ENCODE measurements at regions not wholly inside any gene's neighbourhood (a gene's known extent, or its start where the extent isn't known, plus 50 kb on each side); places are given as distances from the start of the nearest gene placed in this dataset.

GRCh38 chr7:356087-356486, 66.1 kb downstream of the FOXL3 start:
- no peaks in the 10 kb centered on the region for H3K9me3 ChIP-seq (replicated peaks in 1 of 3)
- WGBS, 4 donors, result 79 to 86% (median 84%) methylated on average over 5 of the region's 5 CpGs
- no peak overlapping the region for H3K4me3 ChIP-seq
- no peaks in the 10 kb centered on the region for H3K36me3 ChIP-seq (replicated peaks in 1 of 2)
- TF ChIP-seq POLR2A (IDR thresholded peaks at IDR 0.05), result no peak
- TF ChIP-seq, protein P1, sequence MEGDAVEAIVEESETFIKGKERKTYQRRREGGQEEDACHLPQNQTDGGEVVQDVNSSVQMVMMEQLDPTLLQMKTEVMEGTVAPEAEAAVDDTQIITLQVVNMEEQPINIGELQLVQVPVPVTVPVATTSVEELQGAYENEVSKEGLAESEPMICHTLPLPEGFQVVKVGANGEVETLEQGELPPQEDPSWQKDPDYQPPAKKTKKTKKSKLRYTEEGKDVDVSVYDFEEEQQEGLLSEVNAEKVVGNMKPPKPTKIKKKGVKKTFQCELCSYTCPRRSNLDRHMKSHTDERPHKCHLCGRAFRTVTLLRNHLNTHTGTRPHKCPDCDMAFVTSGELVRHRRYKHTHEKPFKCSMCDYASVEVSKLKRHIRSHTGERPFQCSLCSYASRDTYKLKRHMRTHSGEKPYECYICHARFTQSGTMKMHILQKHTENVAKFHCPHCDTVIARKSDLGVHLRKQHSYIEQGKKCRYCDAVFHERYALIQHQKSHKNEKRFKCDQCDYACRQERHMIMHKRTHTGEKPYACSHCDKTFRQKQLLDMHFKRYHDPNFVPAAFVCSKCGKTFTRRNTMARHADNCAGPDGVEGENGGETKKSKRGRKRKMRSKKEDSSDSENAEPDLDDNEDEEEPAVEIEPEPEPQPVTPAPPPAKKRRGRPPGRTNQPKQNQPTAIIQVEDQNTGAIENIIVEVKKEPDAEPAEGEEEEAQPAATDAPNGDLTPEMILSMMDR (IDR thresholded peaks at IDR 0.05), result no peak
- DNase-seq, result no peak
- no peaks in the 10 kb centered on the region for H3K4me1 ChIP-seq (replicated peaks in 1 of 2)
- peaks cover 4% of the 10 kb centered on the region for H3K27me3 ChIP-seq
- intact Hi-C loops (cut with DNase I), result no loop called here
- no peak overlapping the region for H3K27ac ChIP-seq

- no peaks in the 10 kb centered on the region for H3K36me3 ChIP-seq (replicated peaks in 1 of 2)
- H3K9me3 ChIP-seq (replicated peaks in 1 of 3), result no peaks in the 10 kb centered on the region
- H3K4me1 ChIP-seq (replicated peaks in 1 of 2), result peaks cover 0 to 2% of the 10 kb centered on the region in 2 donors
- no peak for TF ChIP-seq POLR2A (IDR thresholded peaks at IDR 0.05)
- TF ChIP-seq, protein P1 (IDR thresholded peaks at IDR 0.05), result no peak
- DNase-seq, result no peak
- peaks cover 4% of the 10 kb centered on the region for H3K27me3 ChIP-seq
- H3K27ac ChIP-seq, result no peak overlapping the region
- WGBS, 4 donors, result 56 to 74% (median 71%) methylated on average over 16 to 24 of the region's 24 CpGs
- intact Hi-C loops (cut with DNase I), result no loop called here
- no peak overlapping the region for H3K4me3 ChIP-seq
Measured at GRCh38 chr7:356691-357462, 66.9 kb downstream of the FOXL3 start.

- H3K27me3 ChIP-seq, result peaks cover 4% of the 10 kb centered on the region
- H3K4me1 ChIP-seq (replicated peaks in 1 of 2), result peaks cover 0 to 6% of the 10 kb centered on the region in 2 donors
- H3K9me3 ChIP-seq (replicated peaks in 1 of 3), result no peaks in the 10 kb centered on the region
- TF ChIP-seq, protein P1 (IDR thresholded peaks at IDR 0.05), result no peak
- no peak for TF ChIP-seq POLR2A (IDR thresholded peaks at IDR 0.05)
- DNase-seq, result no peak
- WGBS, 4 donors, result 63 to 72% (median 65%) methylated on average over 7 to 12 of the region's 12 CpGs
- no peak overlapping the region for H3K27ac ChIP-seq
- intact Hi-C loops (cut with DNase I), result no loop called here
- H3K4me3 ChIP-seq, result no peak overlapping the region
- no peaks in the 10 kb centered on the region for H3K36me3 ChIP-seq (replicated peaks in 1 of 2)
Measured at GRCh38 chr7:357531-358209, 67.7 kb downstream of the FOXL3 start.

DNA sequence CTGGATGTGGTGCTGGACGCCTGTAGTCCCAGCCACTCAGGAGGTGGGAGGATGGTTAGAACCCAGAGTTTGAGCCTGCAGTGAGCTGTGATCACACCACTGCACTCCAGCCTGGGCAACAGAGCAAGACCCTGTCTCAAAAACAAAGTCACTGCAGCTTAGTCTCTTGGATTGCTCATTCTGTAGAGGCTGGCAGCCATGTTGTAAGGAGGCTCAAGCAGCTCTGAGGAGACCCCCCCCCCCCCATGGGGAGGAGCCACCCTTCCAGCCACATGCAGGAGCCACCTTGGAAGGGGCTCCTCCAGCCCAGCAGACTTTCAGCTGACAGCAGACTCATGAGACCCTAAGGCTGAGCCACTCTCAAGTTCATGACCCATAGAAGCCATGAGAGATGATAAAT, 68.4 kb downstream of the FOXL3 start:
- H3K36me3 ChIP-seq (replicated peaks in 1 of 2), result no peaks in the 10 kb centered on the region
- intact Hi-C loops (cut with DNase I), result no loop called here
- H3K27ac ChIP-seq, result no peak overlapping the region
- no peak for DNase-seq
- peaks cover 0 to 6% of the 10 kb centered on the region in 2 donors for H3K4me1 ChIP-seq (replicated peaks in 1 of 2)
- H3K27me3 ChIP-seq, result peaks cover 4% of the 10 kb centered on the region
- no peak for TF ChIP-seq POLR2A (IDR thresholded peaks at IDR 0.05)
- TF ChIP-seq, protein P1 (IDR thresholded peaks at IDR 0.05), result no peak
- no peaks in the 10 kb centered on the region for H3K9me3 ChIP-seq (replicated peaks in 1 of 3)
- 33 to 85% (median 55%) methylated on average over 1 of the region's 1 CpG for WGBS, 4 donors
- no peak overlapping the region for H3K4me3 ChIP-seq

Data from adrenal gland (tissue), 9 donors.